C4-2B (cell line): ENCODE measurements at regions not wholly inside any gene's neighbourhood (a gene's known extent, or its start where the extent isn't known, plus 50 kb on each side); places are given as distances from the start of the nearest gene placed in this dataset.

Experiments used
- ZFX ChIP-seq: fragments of 450-650 bp; IDR thresholded peaks from 2 replicates; pipeline ENCODE4 v1.6.1; 2017
- TF ChIP-seq, protein P1 (sequence below): fragments of 450-650 bp; conservative IDR thresholded peaks from 2 replicates; pipeline ENCODE4 v1.5.1; 2017; ENCODE audit warnings: mild to moderate bottlenecking

DNA sequence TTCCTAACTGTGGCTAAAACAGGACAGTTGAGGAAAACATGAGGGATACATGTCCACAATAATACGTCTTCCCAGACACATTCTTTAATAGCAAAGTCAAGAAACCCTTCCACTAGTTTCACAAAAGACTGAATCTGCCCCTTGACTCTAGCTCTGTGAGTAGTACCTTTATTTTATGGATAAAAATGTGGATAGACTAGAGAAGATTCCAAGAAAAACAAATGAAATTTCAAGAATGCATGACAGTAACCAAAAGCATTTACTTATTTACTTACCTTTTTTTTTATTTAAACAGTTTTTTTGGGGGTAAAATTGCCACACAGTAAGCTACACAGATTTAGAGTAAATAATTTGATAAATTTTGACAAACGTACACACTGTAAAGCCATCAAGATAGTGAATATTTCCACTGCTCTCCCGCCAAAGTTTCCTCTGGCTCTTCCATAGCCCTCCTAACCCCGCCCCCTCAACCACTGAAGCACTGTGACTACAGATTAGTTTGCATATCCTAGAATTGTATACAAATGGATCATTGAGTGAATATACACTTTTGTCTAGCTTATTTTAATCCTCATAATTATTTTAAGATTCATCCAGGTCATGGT is 420.4 kb upstream of the ZMIZ1 start:
- TF ChIP-seq, protein P1, sequence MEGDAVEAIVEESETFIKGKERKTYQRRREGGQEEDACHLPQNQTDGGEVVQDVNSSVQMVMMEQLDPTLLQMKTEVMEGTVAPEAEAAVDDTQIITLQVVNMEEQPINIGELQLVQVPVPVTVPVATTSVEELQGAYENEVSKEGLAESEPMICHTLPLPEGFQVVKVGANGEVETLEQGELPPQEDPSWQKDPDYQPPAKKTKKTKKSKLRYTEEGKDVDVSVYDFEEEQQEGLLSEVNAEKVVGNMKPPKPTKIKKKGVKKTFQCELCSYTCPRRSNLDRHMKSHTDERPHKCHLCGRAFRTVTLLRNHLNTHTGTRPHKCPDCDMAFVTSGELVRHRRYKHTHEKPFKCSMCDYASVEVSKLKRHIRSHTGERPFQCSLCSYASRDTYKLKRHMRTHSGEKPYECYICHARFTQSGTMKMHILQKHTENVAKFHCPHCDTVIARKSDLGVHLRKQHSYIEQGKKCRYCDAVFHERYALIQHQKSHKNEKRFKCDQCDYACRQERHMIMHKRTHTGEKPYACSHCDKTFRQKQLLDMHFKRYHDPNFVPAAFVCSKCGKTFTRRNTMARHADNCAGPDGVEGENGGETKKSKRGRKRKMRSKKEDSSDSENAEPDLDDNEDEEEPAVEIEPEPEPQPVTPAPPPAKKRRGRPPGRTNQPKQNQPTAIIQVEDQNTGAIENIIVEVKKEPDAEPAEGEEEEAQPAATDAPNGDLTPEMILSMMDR = no peak
- TF ChIP-seq ZFX = no peak
